H9 (cell line): ENCODE measurements at regions not wholly inside any gene's neighbourhood (a gene's known extent, or its start where the extent isn't known, plus 50 kb on each side); places are given as distances from the start of the nearest gene placed in this dataset.

Source experiments
- DNase-seq: peaks from one replicate; pipeline ENCODE4 v3.0.0-alpha.2; 2017
- H2AFZ ChIP-seq: one replicate; pipeline ENCODE4 v1.6.1; 2013; ENCODE audit warnings: mild to moderate bottlenecking, low read length, control low read depth, moderate library complexity
- H2AK5ac ChIP-seq: 2 replicates; pipeline ENCODE4 v1.6.1; 2013; ENCODE audit warnings: low read length, control low read depth, mixed read lengths; ENCODE audit not compliant: insufficient read length
- H2BK120ac ChIP-seq: one replicate; pipeline ENCODE4 v1.6.1; 2013; ENCODE audit warnings: low read depth, mild to moderate bottlenecking, low read length, control low read depth, inconsistent platforms; ENCODE audit not compliant: poor library complexity, severe bottlenecking
- H2BK12ac ChIP-seq: 2 replicates; pipeline ENCODE4 v1.6.1; 2013; ENCODE audit warnings: low read length, control low read depth, mixed read lengths, low read depth; ENCODE audit not compliant: insufficient read length
- H2BK15ac ChIP-seq: 2 replicates; pipeline ENCODE4 v1.6.1; 2013; ENCODE audit warnings: low read depth, low read length, control low read depth
- H2BK20ac ChIP-seq: one replicate; pipeline ENCODE4 v1.6.1; 2013; ENCODE audit warnings: low read depth, mild to moderate bottlenecking, low read length, control low read depth, inconsistent platforms; ENCODE audit not compliant: poor library complexity, severe bottlenecking
- H2BK5ac ChIP-seq: 2 replicates; pipeline ENCODE4 v1.6.1; 2013; ENCODE audit warnings: low read length, control low read depth, mixed read lengths; ENCODE audit not compliant: insufficient read length
- H3K14ac ChIP-seq: 2 replicates; pipeline ENCODE4 v1.6.1; 2013; ENCODE audit warnings: low read length, control low read depth; ENCODE audit not compliant: insufficient read depth
- H3K18ac ChIP-seq: 2 replicates; pipeline ENCODE4 v1.6.1; 2013; ENCODE audit warnings: low read depth, mild to moderate bottlenecking, mixed read lengths, low read length, control low read depth; ENCODE audit not compliant: insufficient read length
- H3K23ac ChIP-seq: 2 replicates; pipeline ENCODE4 v1.6.1; 2013; ENCODE audit warnings: low read length, control low read depth, mixed read lengths, low read depth; ENCODE audit not compliant: insufficient read length
- H3K23me2 ChIP-seq: 2 replicates; pipeline ENCODE4 v1.6.1; 2013; ENCODE audit warnings: low read depth, mild to moderate bottlenecking, mixed read lengths, low read length, control low read depth; ENCODE audit not compliant: insufficient read length, poor library complexity, severe bottlenecking
- H3K27ac ChIP-seq: 2 replicates; pipeline ENCODE4 v1.5.1; 2013; ENCODE audit warnings: low read length, control low read depth, mixed read lengths, low read depth; ENCODE audit not compliant: insufficient read length
- H3K27me3 ChIP-seq: 2 replicates; pipeline ENCODE4 v1.6.1; 2013; ENCODE audit warnings: low read length, control low read depth, inconsistent platforms; ENCODE audit not compliant: insufficient read depth
- H3K4ac ChIP-seq: 2 replicates; pipeline ENCODE4 v1.6.1; 2013; ENCODE audit warnings: low read depth, mild to moderate bottlenecking, control low read depth, inconsistent platforms, low read length, moderate library complexity
- H3K4me1 ChIP-seq: 2 replicates; pipeline ENCODE4 v1.6.1; 2013; ENCODE audit warnings: low read length, control low read depth, inconsistent platforms; ENCODE audit not compliant: insufficient read depth
- H3K4me2 ChIP-seq: 2 replicates; pipeline ENCODE4 v1.6.1; 2013; ENCODE audit warnings: low read length, control low read depth, mixed read lengths; ENCODE audit not compliant: insufficient read length, insufficient read depth
- H3K56ac ChIP-seq: 2 replicates; pipeline ENCODE4 v1.6.1; 2013; ENCODE audit warnings: low read depth, mild to moderate bottlenecking, mixed read lengths, low read length, control low read depth; ENCODE audit not compliant: insufficient read length
- H3K79me1 ChIP-seq: 2 replicates; pipeline ENCODE4 v1.6.1; 2013; ENCODE audit warnings: low read depth, mild to moderate bottlenecking, moderate library complexity, low read length, control low read depth, inconsistent platforms; ENCODE audit not compliant: insufficient read depth, poor library complexity, severe bottlenecking
- H3K79me2 ChIP-seq: 2 replicates; pipeline ENCODE4 v1.6.1; 2013; ENCODE audit warnings: low read length, control low read depth, inconsistent platforms; ENCODE audit not compliant: insufficient read depth
- H3K9ac ChIP-seq: 2 replicates; pipeline ENCODE4 v1.6.1; 2013; ENCODE audit warnings: low read length, control low read depth, mixed read lengths; ENCODE audit not compliant: insufficient read length; ENCODE audit errors: extremely low read depth
- H3K9me3 ChIP-seq: one replicate; pipeline ENCODE4 v1.6.1; 2013; ENCODE audit warnings: low read depth, low read length, inconsistent platforms; ENCODE audit not compliant: control insufficient read depth
- H3T11ph ChIP-seq: one replicate; pipeline ENCODE4 v1.6.1; 2013; ENCODE audit warnings: mild to moderate bottlenecking, low read length, control low read depth, inconsistent platforms
- H4K20me1 ChIP-seq: one replicate; pipeline ENCODE4 v1.6.1; 2013; ENCODE audit not compliant: control insufficient read depth, insufficient read length, insufficient read depth
- H4K5ac ChIP-seq: 2 replicates; pipeline ENCODE4 v1.6.1; 2013; ENCODE audit warnings: low read depth, mild to moderate bottlenecking, mixed read lengths, low read length, control low read depth; ENCODE audit not compliant: insufficient read length
- H4K8ac ChIP-seq: replicated peaks from 2 replicates; pipeline ENCODE4 v1.6.1; 2013; ENCODE audit warnings: low read length, control low read depth, mixed read lengths, low read depth; ENCODE audit not compliant: insufficient read length
- H4K91ac ChIP-seq: 2 replicates; pipeline ENCODE4 v1.6.1; 2013; ENCODE audit warnings: low read depth, mild to moderate bottlenecking, moderate library complexity, mixed read lengths, low read length, control low read depth; ENCODE audit not compliant: insufficient read length
- H3K27ac Mint-ChIP-seq, 3 experiments: 2 replicates in 2 of 3; 3 replicates in 1 of 3; pipeline ENCODE4 v1.8.0; 2020 to 2021; ENCODE audit warnings: mixed read lengths in 3 of 3, mild to moderate bottlenecking in 1 of 3, moderate library complexity in 1 of 3
- H3K27me3 Mint-ChIP-seq: 2 replicates; pipeline ENCODE4 v1.8.0; 2021; ENCODE audit warnings: low read depth, mild to moderate bottlenecking, moderate library complexity, mixed read lengths
- H3K36me3 Mint-ChIP-seq, 3 experiments: 2 replicates in 2 of 3; 3 replicates in 1 of 3; pipeline ENCODE4 v1.8.0; 2020 to 2021; ENCODE audit warnings: low read depth in 3 of 3, mixed read lengths in 3 of 3; ENCODE audit not compliant: insufficient read depth in 1 of 3
- H3K4me1 Mint-ChIP-seq, 2 experiments: 2 replicates each; pipeline ENCODE4 v1.8.0; 2020; ENCODE audit warnings: mixed read lengths in 2 of 2
- H3K4me3 Mint-ChIP-seq, 2 experiments: 2 replicates in 1 of 2; 3 replicates in 1 of 2; pipeline ENCODE4 v1.8.0; 2020 to 2021; ENCODE audit warnings: mild to moderate bottlenecking in 2 of 2, mixed read lengths in 2 of 2, moderate library complexity in 1 of 2
- H3K9me3 Mint-ChIP-seq, 2 experiments: 2 replicates in 1 of 2; 3 replicates in 1 of 2; pipeline ENCODE4 v1.8.0; 2020; ENCODE audit warnings: mild to moderate bottlenecking in 2 of 2, mixed read lengths in 2 of 2, moderate library complexity in 1 of 2
- WGBS: extraction: QIAGEN DNeasy Blood & Tissue Kit; methylation state at CpG from one replicate; pipeline ENCODE4 v1.1.7; 2013; ENCODE audit warnings: missing lambda C conversion rate, low lambda C conversion rate, mixed read lengths; ENCODE audit not compliant: insufficient read length; ENCODE audit errors: extremely low coverage; 5-methylcytosine and 5-hydroxymethylcytosine counted together
- TF ChIP-seq, protein P1 (sequence below): fragments of 200-600 bp; sonication (generic); conservative IDR thresholded peaks from 3 replicates; pipeline ENCODE4 v1.8.0; 2021; ENCODE audit warnings: antibody characterized with exemption, mild to moderate bottlenecking

DNA sequence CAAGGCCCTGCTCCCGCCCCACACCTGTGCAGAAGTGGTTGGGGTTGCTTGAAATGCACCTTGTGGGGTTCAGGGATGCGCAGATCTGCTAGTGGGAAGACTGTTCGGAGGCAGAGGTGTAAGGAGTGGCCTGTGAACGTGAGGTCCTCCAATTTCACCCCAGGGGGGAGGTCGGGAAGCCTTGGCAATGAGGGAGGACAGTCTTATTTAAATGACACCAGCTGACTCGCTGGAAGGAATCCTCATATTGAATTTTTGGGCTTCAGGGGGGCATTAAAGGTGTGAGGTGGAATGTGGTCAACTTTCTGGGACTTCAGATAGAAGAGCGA lies 218.8 kb upstream of the CELF2 start:
- H2BK15ac ChIP-seq: no peak overlapping the region
- peak overlapping the region; percentile 82; the same call in 1 of the 2 replicates for H3K14ac ChIP-seq
- H2AK5ac ChIP-seq: no peak overlapping the region
- Mint-ChIP-seq H3K9me3 (peaks cover 0 to 3% of the 10 kb centered on the region in 2 experiments; a peak in 2 of 5 replicates), H3K27me3 (peaks cover 1% of the 10 kb centered on the region; the same call in 1 of the 2 replicates), H3K4me3 (peak overlapping the region; percentile 31 to 32; a peak in 3 of 5 replicates), H3K27ac (peak overlapping the region in 1 of 3 experiments; percentile 62; a peak in 3 of 7 replicates), H3K4me1 (peaks cover 43 to 48% of the 10 kb centered on the region in 2 experiments), H3K36me3 (0 out of 7 replicates have a peak, but pooled peaks cover 0 to 8% (median 0%) of the 10 kb centered on the region in 3 experiments)
- no CpG with 5 or more reads among the region's 7 CpGs for WGBS
- H4K5ac ChIP-seq: no peak overlapping the region
- H3K23ac ChIP-seq: no peak overlapping the region
- no peak overlapping the region for H3K4ac ChIP-seq
- H3K9me3 ChIP-seq: no peaks in the 10 kb centered on the region
- no peak overlapping the region for H3K27ac ChIP-seq
- peak overlapping the region; percentile 3 for H3K4me2 ChIP-seq
- no peak overlapping the region for H4K91ac ChIP-seq
- peak; percentile 44 for DNase-seq
- H3K23me2 ChIP-seq: peaks cover 2% of the 10 kb centered on the region
- no peak overlapping the region for H2BK12ac ChIP-seq
- no peak overlapping the region for H2BK5ac ChIP-seq
- H3K79me2 ChIP-seq: no peaks in the 10 kb centered on the region
- H2AFZ ChIP-seq: peak overlapping the region; percentile 90
- H3K27me3 ChIP-seq: no peaks in the 10 kb centered on the region
- H3K79me1 ChIP-seq: no peaks in the 10 kb centered on the region
- H3K56ac ChIP-seq: no peak overlapping the region
- peaks cover 9% of the 10 kb centered on the region for H3K4me1 ChIP-seq
- H3K9ac ChIP-seq: no peak overlapping the region
- no peak overlapping the region for H2BK120ac ChIP-seq
- no peaks in the 10 kb centered on the region for H4K20me1 ChIP-seq
- no peak overlapping the region for H4K8ac ChIP-seq
- H3K18ac ChIP-seq: no peak overlapping the region
- H3T11ph ChIP-seq: no peak overlapping the region
- no peak overlapping the region for H2BK20ac ChIP-seq
- TF ChIP-seq, protein P1, sequence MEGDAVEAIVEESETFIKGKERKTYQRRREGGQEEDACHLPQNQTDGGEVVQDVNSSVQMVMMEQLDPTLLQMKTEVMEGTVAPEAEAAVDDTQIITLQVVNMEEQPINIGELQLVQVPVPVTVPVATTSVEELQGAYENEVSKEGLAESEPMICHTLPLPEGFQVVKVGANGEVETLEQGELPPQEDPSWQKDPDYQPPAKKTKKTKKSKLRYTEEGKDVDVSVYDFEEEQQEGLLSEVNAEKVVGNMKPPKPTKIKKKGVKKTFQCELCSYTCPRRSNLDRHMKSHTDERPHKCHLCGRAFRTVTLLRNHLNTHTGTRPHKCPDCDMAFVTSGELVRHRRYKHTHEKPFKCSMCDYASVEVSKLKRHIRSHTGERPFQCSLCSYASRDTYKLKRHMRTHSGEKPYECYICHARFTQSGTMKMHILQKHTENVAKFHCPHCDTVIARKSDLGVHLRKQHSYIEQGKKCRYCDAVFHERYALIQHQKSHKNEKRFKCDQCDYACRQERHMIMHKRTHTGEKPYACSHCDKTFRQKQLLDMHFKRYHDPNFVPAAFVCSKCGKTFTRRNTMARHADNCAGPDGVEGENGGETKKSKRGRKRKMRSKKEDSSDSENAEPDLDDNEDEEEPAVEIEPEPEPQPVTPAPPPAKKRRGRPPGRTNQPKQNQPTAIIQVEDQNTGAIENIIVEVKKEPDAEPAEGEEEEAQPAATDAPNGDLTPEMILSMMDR: no peak
